ENCODE measurements at regions not wholly inside any gene's neighbourhood (a gene's known extent, or its start where the extent isn't known, plus 50 kb on each side); places are given as distances from the start of the nearest gene placed in this dataset.

- TF ChIP-seq CTCF (IDR thresholded peaks at IDR 0.05; ENCODE audit: insufficient read depth, low read length, missing control alignments): no peak
- no peak for DNase-seq (ENCODE audit: low read depth, low spot score)
- ChIA-PET POLR2A (interaction anchor here (1.5 kb wide), 1 partner anchor 9 kb away, joined by 4 read pairs; no protein-coding TSS in a partner anchor), CTCF (interaction anchor here (0.9 kb wide), 1 partner anchor 9 kb away, joined by 3 read pairs; no protein-coding TSS in a partner anchor)
- no peak overlapping the region for H3K4me3 ChIP-seq (ENCODE audit: low read depth, low read length)
Observed at GRCh38 chr1:38129473-38129872, 82.9 kb upstream of the POU3F1 start.

- CTCF ChIA-PET: interaction anchor here (0.9 kb wide), 1 partner anchor 10 kb away, joined by 3 read pairs; no protein-coding TSS in a partner anchor
- no peak overlapping the region for H3K4me3 ChIP-seq (ENCODE audit: low read depth, low read length)
- DNase-seq (ENCODE audit: low read depth, low spot score): no peak
- POLR2A ChIA-PET: no interaction called here
- no peak for TF ChIP-seq CTCF (IDR thresholded peaks at IDR 0.05; ENCODE audit: insufficient read depth, low read length, missing control alignments)
Observed at GRCh38 chr1:38128926-38129453, 82.4 kb upstream of the POU3F1 start.

GRCh38 chr1:38128511-38128910 is 81.9 kb upstream of the POU3F1 start:
- no peak for TF ChIP-seq CTCF (IDR thresholded peaks at IDR 0.05; ENCODE audit: insufficient read depth, low read length, missing control alignments)
- H3K4me3 ChIP-seq (ENCODE audit: low read depth, low read length): no peak overlapping the region
- no peak for DNase-seq (ENCODE audit: low read depth, low spot score)
- CTCF ChIA-PET: no interaction called here
- POLR2A ChIA-PET: no interaction called here

- CTCF ChIA-PET: no interaction called here
- POLR2A ChIA-PET: no interaction called here
- DNase-seq (ENCODE audit: low read depth, low spot score): no peak
- H3K4me3 ChIP-seq (ENCODE audit: low read depth, low read length): no peak overlapping the region
- TF ChIP-seq CTCF (IDR thresholded peaks at IDR 0.05; ENCODE audit: insufficient read depth, low read length, missing control alignments): no peak
Observed at GRCh38 chr1:38127428-38127827, 80.8 kb upstream of the POU3F1 start.

- H3K4me3 ChIP-seq (ENCODE audit: low read depth, low read length): no peak overlapping the region
- TF ChIP-seq CTCF (IDR thresholded peaks at IDR 0.05; ENCODE audit: insufficient read depth, low read length, missing control alignments): no peak
- ChIA-PET POLR2A (no interaction called here), CTCF (interaction anchor here (1.0 kb wide), 1 partner anchor 11 kb away, joined by 3 read pairs; no protein-coding TSS in a partner anchor)
- DNase-seq (ENCODE audit: low read depth, low spot score): no peak
Observed at GRCh38 chr1:38126970-38127369, 80.4 kb upstream of the POU3F1 start.

- POLR2A ChIA-PET: no interaction called here
- no peak overlapping the region for H3K4me3 ChIP-seq (ENCODE audit: low read depth, low read length)
- CTCF ChIA-PET: interaction anchor here (1.0 kb wide), 1 partner anchor 12 kb away, joined by 3 read pairs; no protein-coding TSS in a partner anchor
- DNase-seq (ENCODE audit: low read depth, low spot score): no peak
- no peak for TF ChIP-seq CTCF (IDR thresholded peaks at IDR 0.05; ENCODE audit: insufficient read depth, low read length, missing control alignments)
Observed at GRCh38 chr1:38125837-38126520, 79.4 kb upstream of the POU3F1 start.
